Mesenchymal stem cell (in vitro differentiated cells and primary cell): ENCODE measurements at regions not wholly inside any gene's neighbourhood (a gene's known extent, or its start where the extent isn't known, plus 50 kb on each side); places are given as distances from the start of the nearest gene placed in this dataset.

Experiments
- DNase-seq: peaks from one replicate; pipeline ENCODE4 v3.0.0-alpha.2; 2013
- H2AFZ ChIP-seq: one replicate; pipeline ENCODE4 v1.6.1; 2013; ENCODE audit warnings: low read depth, mild to moderate bottlenecking, control low read depth, inconsistent platforms, low read length, moderate library complexity
- H2AK5ac ChIP-seq: 2 replicates; pipeline ENCODE4 v1.6.1; 2013; ENCODE audit warnings: low read length, moderate library complexity, mild to moderate bottlenecking, inconsistent platforms; ENCODE audit not compliant: severe bottlenecking
- H2BK120ac ChIP-seq: one replicate; pipeline ENCODE4 v1.6.1; 2013; ENCODE audit warnings: low read depth, mild to moderate bottlenecking, inconsistent platforms, low read length, moderate library complexity
- H2BK12ac ChIP-seq, 2 experiments: one replicate each; pipeline ENCODE4 v1.6.1; 2013; ENCODE audit warnings: inconsistent platforms in 2 of 2, low read length in 2 of 2, mild to moderate bottlenecking in 2 of 2, moderate library complexity in 2 of 2, control low read depth in 1 of 2
- H2BK15ac ChIP-seq: one replicate; pipeline ENCODE4 v1.6.1; 2013; ENCODE audit warnings: mild to moderate bottlenecking, low read depth, inconsistent platforms; ENCODE audit not compliant: poor library complexity, severe bottlenecking
- H2BK5ac ChIP-seq: 2 replicates; pipeline ENCODE4 v1.6.1; 2013; ENCODE audit warnings: low read depth, mild to moderate bottlenecking, low read length, control low read depth, inconsistent platforms; ENCODE audit not compliant: poor library complexity, severe bottlenecking
- H3K14ac ChIP-seq, 2 experiments: one replicate each; pipeline ENCODE4 v1.6.1; 2013; ENCODE audit warnings: inconsistent platforms in 2 of 2, low read length in 2 of 2, control low read depth in 1 of 2, mild to moderate bottlenecking in 1 of 2, moderate library complexity in 1 of 2
- H3K18ac ChIP-seq, 2 experiments: one replicate each; pipeline ENCODE4 v1.6.1; 2013; ENCODE audit warnings: inconsistent platforms in 2 of 2, low read length in 2 of 2, control low read depth in 1 of 2, low read depth in 1 of 2, mild to moderate bottlenecking in 1 of 2
- H3K23ac ChIP-seq, 2 experiments: one replicate each; pipeline ENCODE4 v1.6.1; 2013; ENCODE audit warnings: inconsistent platforms in 2 of 2, low read length in 2 of 2, mild to moderate bottlenecking in 2 of 2, moderate library complexity in 2 of 2, control low read depth in 1 of 2
- H3K27ac ChIP-seq: 2 replicates; pipeline ENCODE4 v1.5.1; 2013; ENCODE audit warnings: mild to moderate bottlenecking, moderate library complexity, low read length, control low read depth, inconsistent platforms; ENCODE audit not compliant: poor library complexity, severe bottlenecking
- H3K27me3 ChIP-seq, 2 experiments: 2 replicates each; pipeline versions ENCODE4 v1.6.1 to v1.7.0; 2013; ENCODE audit warnings: low read length in 2 of 2, mild to moderate bottlenecking in 2 of 2, moderate library complexity in 2 of 2, control low read depth in 1 of 2, inconsistent platforms in 1 of 2; ENCODE audit not compliant: control insufficient read depth in 1 of 2, insufficient read depth in 1 of 2
- H3K36me3 ChIP-seq, 2 experiments: 2 replicates each; pipeline versions ENCODE4 v1.6.1 to v1.7.0; 2013; ENCODE audit warnings: low read length in 2 of 2, control low read depth in 1 of 2, inconsistent platforms in 1 of 2, low read depth in 1 of 2, mild to moderate bottlenecking in 1 of 2; ENCODE audit not compliant: insufficient read depth in 2 of 2, control insufficient read depth in 1 of 2
- H3K4ac ChIP-seq, 2 experiments: one replicate each; pipeline ENCODE4 v1.6.1; 2013; ENCODE audit warnings: inconsistent platforms in 2 of 2, low read length in 2 of 2, mild to moderate bottlenecking in 2 of 2, moderate library complexity in 2 of 2, control low read depth in 1 of 2, low read depth in 1 of 2
- H3K4me1 ChIP-seq: 2 replicates; pipeline ENCODE4 v1.6.1; 2013; ENCODE audit warnings: low read depth, low read length, control low read depth; ENCODE audit not compliant: control insufficient read depth, insufficient read depth
- H3K4me2 ChIP-seq: 2 replicates; pipeline ENCODE4 v1.6.1; 2013; ENCODE audit warnings: low read length, mild to moderate bottlenecking, inconsistent platforms; ENCODE audit not compliant: poor library complexity, severe bottlenecking
- H3K4me3 ChIP-seq, 2 experiments: 2 replicates each; pipeline versions ENCODE4 v1.5.1 to v1.7.0; 2013; ENCODE audit warnings: low read length in 2 of 2, mild to moderate bottlenecking in 2 of 2, control low read depth in 1 of 2, low read depth in 1 of 2; ENCODE audit not compliant: insufficient read depth in 1 of 2
- H3K79me1 ChIP-seq: replicated peaks from 2 replicates; pipeline ENCODE4 v1.6.1; 2013; ENCODE audit warnings: mild to moderate bottlenecking, control low read depth, low read length, inconsistent platforms; ENCODE audit not compliant: poor library complexity, severe bottlenecking
- H3K9ac ChIP-seq: 2 replicates; pipeline ENCODE4 v1.7.0; 2013; ENCODE audit warnings: mild to moderate bottlenecking, low read length, moderate library complexity
- H3K9me3 ChIP-seq: 2 replicates; pipeline ENCODE4 v1.7.0; 2013; ENCODE audit warnings: mild to moderate bottlenecking, low read length; ENCODE audit not compliant: control insufficient read depth
- H4K8ac ChIP-seq: one replicate; pipeline ENCODE4 v1.6.1; 2013; ENCODE audit warnings: inconsistent platforms, mild to moderate bottlenecking, low read length, moderate library complexity
- H4K91ac ChIP-seq: one replicate; pipeline ENCODE4 v1.6.1; 2013; ENCODE audit warnings: mild to moderate bottlenecking, low read length, inconsistent platforms
- WGBS: methylation state at CpG from one replicate; pipeline ENCODE4 v1.1.7; 2013; ENCODE audit warnings: mixed read lengths; 5-methylcytosine and 5-hydroxymethylcytosine counted together

DNA sequence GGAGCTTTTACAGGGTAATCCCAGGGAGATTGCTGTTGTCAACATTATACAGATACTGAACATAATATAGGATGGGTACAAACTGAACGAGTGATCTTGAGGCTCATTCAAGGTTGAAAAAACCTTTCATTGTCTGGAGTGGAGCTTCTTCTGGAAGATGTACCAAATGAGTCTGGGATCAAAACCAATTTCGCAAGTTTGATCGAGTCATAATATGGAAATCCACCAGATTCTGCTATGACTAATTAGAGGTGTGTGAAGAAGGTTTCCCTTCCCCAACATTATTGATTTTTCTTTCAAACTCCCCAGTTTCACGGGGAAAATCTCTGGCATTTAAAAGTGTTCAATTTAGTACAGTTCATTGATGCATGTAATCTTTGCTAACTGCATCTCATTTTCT, 324.1 kb downstream of the ZFHX3 start:
- Histone ChIP-seq H3K4ac (no peak overlapping the region), H3K23ac (no peak overlapping the region), H4K8ac (no peak overlapping the region), H3K18ac (no peak overlapping the region), H2BK15ac (no peak overlapping the region), H3K4me1 (no peaks in the 10 kb centered on the region), H2BK5ac (no peak overlapping the region), H3K9me3 (no peaks in the 10 kb centered on the region), H3K4me2 (no peak overlapping the region), H3K14ac (no peak overlapping the region), H4K91ac (no peak overlapping the region), H2AK5ac (no peak overlapping the region), H3K27me3 (no peaks in the 10 kb centered on the region), H3K27ac (no peak overlapping the region), H3K36me3 (no peaks in the 10 kb centered on the region), H2BK120ac (no peak overlapping the region), H3K4me3 (no peak overlapping the region), H3K9ac (no peak overlapping the region), H2BK12ac (no peak overlapping the region), H2AFZ (no peak overlapping the region), H3K79me1 (no peaks in the 10 kb centered on the region)
- 100% methylated on average over 3 of the region's 4 CpGs for WGBS
- peak; percentile 13 for DNase-seq

DNA sequence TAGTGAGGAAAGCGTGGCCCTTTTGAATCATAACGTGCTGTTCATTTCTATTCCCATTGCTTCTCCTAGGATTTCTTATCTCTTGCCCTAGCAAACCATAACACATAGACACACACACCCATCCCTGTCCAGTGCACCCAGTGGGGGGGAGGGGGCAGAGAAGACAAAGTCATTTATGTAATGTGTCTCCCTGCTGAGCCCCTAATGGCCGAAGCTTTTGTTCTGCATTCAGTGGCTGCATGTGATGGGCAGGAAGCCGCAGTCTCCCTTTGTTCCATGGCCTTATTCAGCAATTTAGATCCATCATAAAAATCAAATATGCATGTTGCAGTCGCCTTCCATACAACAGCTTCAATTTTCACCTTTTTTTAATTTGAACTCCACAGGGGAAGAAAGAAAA, 325.4 kb downstream of the ZFHX3 start:
- H2AFZ ChIP-seq: no peak overlapping the region
- no peak overlapping the region for H2BK15ac ChIP-seq
- H2AK5ac ChIP-seq: no peak overlapping the region
- WGBS: 74% methylated on average over 2 of the region's 5 CpGs
- no peak overlapping the region for H3K18ac ChIP-seq
- no peaks in the 10 kb centered on the region for H3K79me1 ChIP-seq
- no peaks in the 10 kb centered on the region for H3K9me3 ChIP-seq
- no peak overlapping the region for H4K8ac ChIP-seq
- no peak overlapping the region for H4K91ac ChIP-seq
- no peak overlapping the region for H2BK120ac ChIP-seq
- H3K9ac ChIP-seq: no peak overlapping the region
- H3K27me3 ChIP-seq: no peaks in the 10 kb centered on the region
- H3K14ac ChIP-seq: no peak overlapping the region
- no peak overlapping the region for H2BK5ac ChIP-seq
- no peak for DNase-seq
- no peaks in the 10 kb centered on the region for H3K4me1 ChIP-seq
- H2BK12ac ChIP-seq: no peak overlapping the region
- H3K4ac ChIP-seq: no peak overlapping the region
- no peak overlapping the region for H3K23ac ChIP-seq
- no peak overlapping the region for H3K4me3 ChIP-seq
- H3K27ac ChIP-seq: no peak overlapping the region
- no peaks in the 10 kb centered on the region for H3K36me3 ChIP-seq
- H3K4me2 ChIP-seq: no peak overlapping the region

DNA sequence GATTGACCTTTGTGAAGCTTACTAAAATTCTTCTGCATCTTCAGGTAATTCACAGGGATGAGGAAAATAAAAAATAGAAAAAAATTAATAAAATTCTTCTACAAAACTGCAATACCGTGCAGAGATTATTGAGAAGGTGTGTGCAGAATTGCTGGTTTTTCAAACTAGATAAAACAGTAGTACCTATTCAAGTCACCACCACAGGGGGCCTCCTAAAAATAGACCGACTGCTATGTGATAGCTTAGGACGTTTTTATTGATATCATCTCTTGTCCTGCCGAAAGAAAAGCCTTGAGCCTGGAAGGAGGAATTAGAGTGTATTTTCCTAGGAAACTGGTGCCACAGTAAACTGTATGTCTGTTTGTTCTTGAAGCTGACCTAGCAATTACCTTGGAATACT, 325.9 kb downstream of the ZFHX3 start:
- Histone ChIP-seq H4K8ac (no peak overlapping the region), H4K91ac (no peak overlapping the region), H3K4ac (no peak overlapping the region), H3K4me2 (no peak overlapping the region), H3K9ac (no peak overlapping the region), H3K4me3 (no peak overlapping the region), H3K27me3 (no peaks in the 10 kb centered on the region), H2BK12ac (no peak overlapping the region), H3K27ac (no peak overlapping the region), H2BK5ac (no peak overlapping the region), H3K14ac (no peak overlapping the region), H2AFZ (no peak overlapping the region), H3K18ac (no peak overlapping the region), H3K9me3 (no peaks in the 10 kb centered on the region), H3K79me1 (no peaks in the 10 kb centered on the region), H2BK120ac (no peak overlapping the region), H3K23ac (no peak overlapping the region), H2BK15ac (no peak overlapping the region), H2AK5ac (no peak overlapping the region), H3K4me1 (no peaks in the 10 kb centered on the region), H3K36me3 (no peaks in the 10 kb centered on the region)
- WGBS: 47% methylated on average over 3 of the region's 4 CpGs
- no peak for DNase-seq

DNA sequence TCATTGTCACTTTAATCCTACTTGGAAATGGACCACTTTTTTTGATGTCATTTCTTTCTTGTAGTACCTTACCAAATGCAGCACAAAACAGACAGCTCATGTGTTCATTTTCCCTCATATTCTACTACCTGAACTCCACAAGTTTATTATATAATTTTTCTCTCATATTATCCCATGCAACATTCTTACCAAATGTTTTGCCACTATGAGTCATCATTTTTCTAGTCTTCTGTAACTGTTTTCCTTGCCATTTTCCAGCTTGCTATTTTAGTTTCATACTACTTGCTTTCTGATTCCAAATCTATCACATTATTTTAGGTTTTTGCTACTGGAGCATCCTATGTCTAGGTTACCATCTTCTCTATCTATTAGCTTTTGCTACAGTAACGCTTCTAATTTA, 332.7 kb downstream of the ZFHX3 start:
- 100% methylated on average over 1 of the region's 1 CpG for WGBS
- Histone ChIP-seq H2BK15ac (no peak overlapping the region), H4K8ac (no peak overlapping the region)

More for the DNA sequence above, 332.7 kb downstream of the ZFHX3 start:
- Histone ChIP-seq H2BK5ac (no peak overlapping the region), H2AK5ac (no peak overlapping the region), H3K4me2 (no peak overlapping the region), H3K79me1 (no peaks in the 10 kb centered on the region), H3K23ac (no peak overlapping the region), H3K27ac (no peak overlapping the region), H3K4ac (no peak overlapping the region), H3K4me3 (no peak overlapping the region), H2AFZ (no peak overlapping the region), H3K4me1 (no peaks in the 10 kb centered on the region), H3K9ac (no peak overlapping the region), H3K18ac (no peak overlapping the region), H2BK12ac (no peak overlapping the region), H4K91ac (no peak overlapping the region), H3K27me3 (no peaks in the 10 kb centered on the region), H2BK120ac (no peak overlapping the region), H3K9me3 (peaks cover 34% of the 10 kb centered on the region), H3K14ac (no peak overlapping the region), H3K36me3 (no peaks in the 10 kb centered on the region)
- DNase-seq: no peak
